Tibial nerve (tissue), 4 donors: ENCODE measurements at regions not wholly inside any gene's neighbourhood (a gene's known extent, or its start where the extent isn't known, plus 50 kb on each side); places are given as distances from the start of the nearest gene placed in this dataset.
"Not testable (repeated sequence)": the region's sequence is repeated elsewhere in the genome, so short reads cannot be mapped to it uniquely, and the experiment has no call there.

Source experiments
- DNase-seq, 2 donors: peaks; one replicate each; pipeline ENCODE4 v3.0.0-alpha.2; 2019; ENCODE audit warnings: low spot score in 2 of 2
- H3K27ac ChIP-seq, 4 donors: fragments of 200-600 bp; sonication (generic) in 3 of 4; one replicate each; pipeline ENCODE4 v1.5.1; 2017 to 2019; ENCODE audit warnings: mild to moderate bottlenecking in 1 of 4
- H3K27me3 ChIP-seq, 2 donors: fragments of 200-600 bp; sonication (generic) in 1 of 2; one replicate each; pipeline versions ENCODE4 v1.5.1 to v1.6.0; 2017 to 2019
- H3K36me3 ChIP-seq, 3 donors: fragments of 200-600 bp; sonication (generic); one replicate each; pipeline ENCODE4 v1.5.1; 2018 to 2019
- H3K4me1 ChIP-seq, 4 donors: fragments of 200-600 bp; sonication (generic) in 3 of 4; one replicate each; pipeline ENCODE4 v1.5.1; 2017 to 2019
- H3K4me3 ChIP-seq, 4 donors: fragments of 200-600 bp; sonication (generic) in 3 of 4; one replicate each; pipeline ENCODE4 v1.5.1; 2017 to 2019; ENCODE audit warnings: mild to moderate bottlenecking in 1 of 4, moderate library complexity in 1 of 4
- H3K9me3 ChIP-seq, 4 donors: fragments of 200-600 bp; sonication (generic) in 3 of 4; one replicate each; pipeline ENCODE4 v1.5.1; 2017 to 2019
- EP300 ChIP-seq, 2 donors: sonication (generic); formaldehyde crosslinking; IDR thresholded peaks; one replicate each; pipeline ENCODE4 v1.6.1; 2017; ENCODE audit warnings: antibody characterized with exemption in 2 of 2, mild to moderate bottlenecking in 1 of 2
- POLR2A ChIP-seq, 2 donors: fragments of 450-650 bp; IDR thresholded peaks; one replicate each; pipeline ENCODE4 v1.6.1; 2017; ENCODE audit warnings: antibody characterized with exemption in 2 of 2, mild to moderate bottlenecking in 2 of 2, moderate library complexity in 2 of 2
- WGBS, 2 donors: methylation state at CpG; one replicate each; pipeline ENCODE4 v1.1.5; 2018; 5-methylcytosine and 5-hydroxymethylcytosine counted together
- TF ChIP-seq, protein P1 (sequence below), 5 experiments: fragments of 200-600 bp in 3 of 5; fragments of 450-650 bp in 2 of 5; sonication (generic) in 3 of 5; IDR thresholded peaks; one replicate each; pipeline ENCODE4 v1.5.1; 2016 to 2019; ENCODE audit warnings: antibody characterized with exemption in 5 of 5, mild to moderate bottlenecking in 3 of 5, moderate library complexity in 2 of 5

DNA sequence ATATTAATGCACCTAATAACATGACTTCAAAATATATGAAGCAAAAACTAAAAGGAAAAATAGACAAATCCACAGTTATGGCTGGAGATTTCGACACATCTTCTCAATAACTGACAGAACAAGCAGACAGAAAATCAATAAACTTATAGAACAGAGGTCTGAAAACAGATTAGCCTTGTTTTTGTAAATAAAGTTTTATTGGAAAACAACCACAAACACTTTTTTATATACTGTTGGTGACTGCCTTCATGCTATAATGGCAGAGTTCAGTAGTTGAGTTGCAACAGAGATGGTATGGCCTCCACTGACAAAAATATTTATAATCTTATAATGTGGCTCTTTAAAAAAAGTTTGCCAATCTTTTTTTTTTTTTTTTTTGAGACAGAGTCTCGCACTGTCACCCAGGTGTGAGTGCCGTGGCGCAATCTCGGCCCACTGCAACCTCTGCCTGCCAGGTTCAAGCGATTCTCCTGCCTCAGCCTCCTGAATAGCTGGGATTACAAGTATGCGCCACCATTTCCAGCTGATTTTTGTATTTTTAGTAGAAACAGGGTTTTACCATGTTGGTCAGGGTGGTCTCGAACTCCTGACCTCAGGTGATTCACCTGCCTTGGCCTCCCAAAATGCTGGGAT is 52.2 kb upstream of the GATA2 start:
- H3K27ac ChIP-seq, result no peak overlapping the region
- H3K4me1 ChIP-seq, result peaks cover 0 to 15% (median 0%) of the 10 kb centered on the region in 4 donors
- H3K4me3 ChIP-seq, result no peak overlapping the region
- no peak for DNase-seq
- no peaks in the 10 kb centered on the region for H3K27me3 ChIP-seq
- H3K36me3 ChIP-seq, result no peaks in the 10 kb centered on the region
- TF ChIP-seq EP300 (IDR thresholded peaks at IDR 0.05), result no peak
- no peak for TF ChIP-seq POLR2A (IDR thresholded peaks at IDR 0.05)
- TF ChIP-seq, protein P1, sequence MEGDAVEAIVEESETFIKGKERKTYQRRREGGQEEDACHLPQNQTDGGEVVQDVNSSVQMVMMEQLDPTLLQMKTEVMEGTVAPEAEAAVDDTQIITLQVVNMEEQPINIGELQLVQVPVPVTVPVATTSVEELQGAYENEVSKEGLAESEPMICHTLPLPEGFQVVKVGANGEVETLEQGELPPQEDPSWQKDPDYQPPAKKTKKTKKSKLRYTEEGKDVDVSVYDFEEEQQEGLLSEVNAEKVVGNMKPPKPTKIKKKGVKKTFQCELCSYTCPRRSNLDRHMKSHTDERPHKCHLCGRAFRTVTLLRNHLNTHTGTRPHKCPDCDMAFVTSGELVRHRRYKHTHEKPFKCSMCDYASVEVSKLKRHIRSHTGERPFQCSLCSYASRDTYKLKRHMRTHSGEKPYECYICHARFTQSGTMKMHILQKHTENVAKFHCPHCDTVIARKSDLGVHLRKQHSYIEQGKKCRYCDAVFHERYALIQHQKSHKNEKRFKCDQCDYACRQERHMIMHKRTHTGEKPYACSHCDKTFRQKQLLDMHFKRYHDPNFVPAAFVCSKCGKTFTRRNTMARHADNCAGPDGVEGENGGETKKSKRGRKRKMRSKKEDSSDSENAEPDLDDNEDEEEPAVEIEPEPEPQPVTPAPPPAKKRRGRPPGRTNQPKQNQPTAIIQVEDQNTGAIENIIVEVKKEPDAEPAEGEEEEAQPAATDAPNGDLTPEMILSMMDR (IDR thresholded peaks at IDR 0.05), result no peak
- 95 to 98% methylated on average over 8 of the region's 8 CpGs for WGBS, 2 donors
- peaks cover 0 to 14% (median 4%) of the 10 kb centered on the region in 4 donors for H3K9me3 ChIP-seq

DNA sequence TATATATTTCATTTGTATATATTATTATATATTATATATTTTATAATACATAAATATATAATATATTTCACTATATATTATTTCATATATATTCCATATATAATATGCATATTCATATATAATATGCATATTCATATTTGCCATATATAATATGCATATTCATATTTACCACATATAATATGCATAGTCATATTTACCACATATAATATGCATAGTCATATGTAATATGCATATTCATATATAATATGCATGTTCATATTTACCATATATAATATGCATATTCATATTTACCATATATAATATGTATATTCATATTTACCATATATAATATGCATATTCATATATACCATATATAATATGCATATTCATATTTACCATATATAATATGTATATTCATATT is 51.2 kb upstream of the GATA2 start:
- Histone ChIP-seq H3K27ac (no peak overlapping the region), H3K36me3 (no peaks in the 10 kb centered on the region), H3K4me3 (no peak overlapping the region), H3K4me1 (peaks cover 0 to 6% (median 0%) of the 10 kb centered on the region in 4 donors), H3K27me3 (no peaks in the 10 kb centered on the region), H3K9me3 (peaks cover 0 to 14% (median 4%) of the 10 kb centered on the region in 4 donors)
- no peak for DNase-seq
- TF ChIP-seq, protein P1 (IDR thresholded peaks at IDR 0.05), result no peak
- TF ChIP-seq POLR2A (IDR thresholded peaks at IDR 0.05) (no peak), EP300 (IDR thresholded peaks at IDR 0.05) (no peak)

DNA sequence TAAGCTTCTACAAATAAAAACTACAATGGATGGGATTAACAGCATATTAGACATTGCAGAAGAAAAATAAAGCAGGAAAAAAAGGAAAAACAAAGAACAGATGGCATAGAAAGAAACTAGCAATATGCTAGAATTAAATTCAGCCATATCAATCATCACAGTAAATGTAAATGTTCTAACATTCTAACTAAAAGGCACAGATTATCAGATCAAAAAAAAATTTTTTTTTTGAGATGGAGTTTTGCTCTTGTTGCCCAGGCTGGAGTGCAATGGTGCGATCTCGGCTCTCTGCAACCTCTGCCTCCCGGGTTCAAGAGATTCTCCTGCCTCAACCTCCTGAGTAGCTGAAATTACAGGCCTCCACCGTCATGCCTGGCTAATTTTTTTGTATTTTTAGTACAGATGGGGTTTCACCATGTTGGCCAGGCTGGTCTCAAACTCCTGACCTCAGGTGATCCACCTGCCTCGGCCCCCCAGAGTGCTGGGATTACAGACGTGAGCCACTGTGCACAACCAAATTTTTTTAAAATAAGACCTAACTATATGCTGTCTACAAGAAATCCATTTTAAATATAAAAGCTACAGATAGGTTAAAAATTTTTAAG is 50.7 kb upstream of the GATA2 start:
- peaks cover 0 to 14% (median 4%) of the 10 kb centered on the region in 4 donors for H3K9me3 ChIP-seq
- DNase-seq, H3K27ac ChIP-seq, H3K4me1 ChIP-seq, H3K36me3 ChIP-seq, H3K27me3 ChIP-seq, H3K4me3 ChIP-seq: not testable (repeated sequence)
- 87 to 89% methylated on average over 6 of the region's 6 CpGs for WGBS, 2 donors
